Keratinocyte (primary cell): ENCODE measurements at regions not wholly inside any gene's neighbourhood (a gene's known extent, or its start where the extent isn't known, plus 50 kb on each side); places are given as distances from the start of the nearest gene placed in this dataset.

ENCODE experiments used
- DNase-seq: peaks from one replicate; pipeline ENCODE4 v3.0.0-alpha.2; 2011; ENCODE audit warnings: low read depth, missing footprints, low spot score
- FAIRE-seq: peaks from 2 replicates; lab custom pipeline; 2011; peaks lifted over from hg19 to GRCh38; lab: Jason Lieb, UNC
- H2AFZ ChIP-seq: 2 replicates; pipeline ENCODE4 v1.6.0; 2012; ENCODE audit warnings: low read length, control low read depth, inconsistent platforms; ENCODE audit not compliant: control insufficient read depth
- H3K27ac ChIP-seq: 2 replicates; pipeline ENCODE4 v1.5.1; 2011; ENCODE audit warnings: low read length; ENCODE audit not compliant: control insufficient read depth, insufficient read depth
- H3K27me3 ChIP-seq: 3 replicates; pipeline ENCODE4 v1.6.0; 2011; ENCODE audit warnings: low read length; ENCODE audit not compliant: control insufficient read depth, insufficient read depth; ENCODE audit errors: extremely low read depth
- H3K36me3 ChIP-seq, 2 experiments: 2 replicates in 1 of 2; 3 replicates in 1 of 2; pipeline ENCODE4 v1.5.1; 2011; ENCODE audit warnings: low read length in 2 of 2, mild to moderate bottlenecking in 1 of 2; ENCODE audit not compliant: control insufficient read depth in 2 of 2, insufficient read depth in 2 of 2; ENCODE audit errors: extremely low read depth in 1 of 2
- H3K4me1 ChIP-seq: 3 replicates; pipeline ENCODE4 v1.5.1; 2011; ENCODE audit warnings: low read length; ENCODE audit not compliant: control insufficient read depth, insufficient read depth; ENCODE audit errors: extremely low read depth
- H3K4me2 ChIP-seq: 3 replicates; pipeline ENCODE4 v1.6.0; 2011; ENCODE audit warnings: low read depth, low read length; ENCODE audit not compliant: control insufficient read depth, insufficient read depth; ENCODE audit errors: extremely low read depth
- H3K4me3 ChIP-seq, 3 experiments: fragments of 200-600 bp in 1 of 3; sonication (generic) in 1 of 3; 2 replicates in 2 of 3; 3 replicates in 1 of 3; pipeline ENCODE4 v1.5.1; 2011 to 2016; ENCODE audit warnings: low read length in 3 of 3, mild to moderate bottlenecking in 3 of 3, control low read depth in 2 of 3, inconsistent platforms in 1 of 3, low read depth in 1 of 3, mixed read lengths in 1 of 3, mixed run types in 1 of 3, moderate library complexity in 1 of 3; ENCODE audit not compliant: control insufficient read depth in 2 of 3, insufficient read depth in 2 of 3; ENCODE audit errors: extremely low read depth in 1 of 3
- H3K79me2 ChIP-seq: 2 replicates; pipeline ENCODE4 v1.6.0; 2012; ENCODE audit warnings: low read length; ENCODE audit not compliant: control insufficient read depth, insufficient read depth
- H3K9ac ChIP-seq: 3 replicates; pipeline ENCODE4 v1.6.0; 2011; ENCODE audit warnings: low read length; ENCODE audit not compliant: control insufficient read depth, insufficient read depth; ENCODE audit errors: extremely low read depth
- H3K9me1 ChIP-seq: 3 replicates; pipeline ENCODE4 v1.6.0; 2011; ENCODE audit warnings: low read length; ENCODE audit not compliant: control insufficient read depth, insufficient read depth; ENCODE audit errors: extremely low read depth
- H3K9me3 ChIP-seq: 2 replicates; pipeline ENCODE4 v1.5.1; 2012; ENCODE audit warnings: low read depth, low read length; ENCODE audit not compliant: control insufficient read depth
- H4K20me1 ChIP-seq: 3 replicates; pipeline ENCODE4 v1.6.0; 2011; ENCODE audit warnings: low read length; ENCODE audit not compliant: control insufficient read depth, insufficient read depth; ENCODE audit errors: extremely low read depth
- EZH2 ChIP-seq: IDR thresholded peaks from one replicate; pipeline ENCODE4 v1.6.1; 2012; ENCODE audit warnings: inconsistent platforms, mild to moderate bottlenecking, low read length, moderate library complexity
- dilution Hi-C: fragments of 300-500 bp; cut with MboI; formaldehyde crosslinking; loops from one replicate; pipeline ENCODE4 v1.7.0; 2020; ENCODE audit warnings: low sequenced_read_pairs; ENCODE audit not compliant: extremely low pct_ligation_motif_present
- TF ChIP-seq, protein P1 (sequence below), 3 experiments: IDR thresholded peaks in 1 of 3; conservative IDR thresholded peaks in 1 of 3; optimal IDR thresholded peaks in 1 of 3; 2 replicates in 2 of 3; 3 replicates in 1 of 3; pipeline versions ENCODE3 to v1.5.1; 2011; ENCODE audit warnings: low read length in 3 of 3, mild to moderate bottlenecking in 3 of 3, moderate library complexity in 2 of 3, control low read depth in 1 of 3, inconsistent platforms in 1 of 3; ENCODE audit not compliant: insufficient read depth in 2 of 3; ENCODE audit errors: extremely low read depth in 1 of 3

- dilution Hi-C loops = no loop called here
- no peaks in the 10 kb centered on the region for H3K36me3 ChIP-seq
- H3K27ac ChIP-seq = no peak overlapping the region
- DNase-seq (no peak), FAIRE-seq (no peak)
- no peak overlapping the region for H3K4me3 ChIP-seq
- no peaks in the 10 kb centered on the region for H3K9me3 ChIP-seq
- H3K4me1 ChIP-seq = no peaks in the 10 kb centered on the region
- H2AFZ ChIP-seq = no peak overlapping the region
- no peaks in the 10 kb centered on the region for H3K9me1 ChIP-seq
- H3K9ac ChIP-seq = no peak overlapping the region
- H3K79me2 ChIP-seq = no peaks in the 10 kb centered on the region
- peaks cover 27% of the 10 kb centered on the region for H3K27me3 ChIP-seq
- no peaks in the 10 kb centered on the region for H4K20me1 ChIP-seq
- TF ChIP-seq, protein P1, sequence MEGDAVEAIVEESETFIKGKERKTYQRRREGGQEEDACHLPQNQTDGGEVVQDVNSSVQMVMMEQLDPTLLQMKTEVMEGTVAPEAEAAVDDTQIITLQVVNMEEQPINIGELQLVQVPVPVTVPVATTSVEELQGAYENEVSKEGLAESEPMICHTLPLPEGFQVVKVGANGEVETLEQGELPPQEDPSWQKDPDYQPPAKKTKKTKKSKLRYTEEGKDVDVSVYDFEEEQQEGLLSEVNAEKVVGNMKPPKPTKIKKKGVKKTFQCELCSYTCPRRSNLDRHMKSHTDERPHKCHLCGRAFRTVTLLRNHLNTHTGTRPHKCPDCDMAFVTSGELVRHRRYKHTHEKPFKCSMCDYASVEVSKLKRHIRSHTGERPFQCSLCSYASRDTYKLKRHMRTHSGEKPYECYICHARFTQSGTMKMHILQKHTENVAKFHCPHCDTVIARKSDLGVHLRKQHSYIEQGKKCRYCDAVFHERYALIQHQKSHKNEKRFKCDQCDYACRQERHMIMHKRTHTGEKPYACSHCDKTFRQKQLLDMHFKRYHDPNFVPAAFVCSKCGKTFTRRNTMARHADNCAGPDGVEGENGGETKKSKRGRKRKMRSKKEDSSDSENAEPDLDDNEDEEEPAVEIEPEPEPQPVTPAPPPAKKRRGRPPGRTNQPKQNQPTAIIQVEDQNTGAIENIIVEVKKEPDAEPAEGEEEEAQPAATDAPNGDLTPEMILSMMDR (optimal IDR thresholded peaks at IDR 0.05 in 1 of 3, IDR thresholded peaks at IDR 0.05 in 1 of 3, conservative IDR thresholded peaks at IDR 0.05 in 1 of 3; ENCODE audit: extremely low read depth in 1 of 3, insufficient read depth in 2 of 3, low read length in 3 of 3) = no peak
- TF ChIP-seq EZH2 = no peak
- H3K4me2 ChIP-seq = no peak overlapping the region
These were observed 329.7 kb upstream of the F9 start for GRCh38 chrX:139200793-139201192.

- H3K4me1 ChIP-seq = no peaks in the 10 kb centered on the region
- no peak overlapping the region for H2AFZ ChIP-seq
- H3K9me1 ChIP-seq = no peaks in the 10 kb centered on the region
- TF ChIP-seq, protein P1 (optimal IDR thresholded peaks at IDR 0.05 in 1 of 3, IDR thresholded peaks at IDR 0.05 in 1 of 3, conservative IDR thresholded peaks at IDR 0.05 in 1 of 3; ENCODE audit: extremely low read depth in 1 of 3, insufficient read depth in 2 of 3, low read length in 3 of 3) = no peak
- no peak for TF ChIP-seq EZH2
- no peak overlapping the region for H3K9ac ChIP-seq
- H3K79me2 ChIP-seq = no peaks in the 10 kb centered on the region
- no peak for FAIRE-seq
- DNase-seq = no peak
- no peaks in the 10 kb centered on the region for H4K20me1 ChIP-seq
- no peaks in the 10 kb centered on the region for H3K9me3 ChIP-seq
- H3K36me3 ChIP-seq = no peaks in the 10 kb centered on the region
- peaks cover 27% of the 10 kb centered on the region for H3K27me3 ChIP-seq
- dilution Hi-C loops = no loop called here
- H3K4me2 ChIP-seq = no peak overlapping the region
- no peak overlapping the region for H3K27ac ChIP-seq
- H3K4me3 ChIP-seq = no peak overlapping the region
These were observed 330.2 kb upstream of the F9 start for GRCh38 chrX:139200346-139200745.
